ENCODE measurements at regions not wholly inside any gene's neighbourhood (a gene's known extent, or its start where the extent isn't known, plus 50 kb on each side); places are given as distances from the start of the nearest gene placed in this dataset.

DNA sequence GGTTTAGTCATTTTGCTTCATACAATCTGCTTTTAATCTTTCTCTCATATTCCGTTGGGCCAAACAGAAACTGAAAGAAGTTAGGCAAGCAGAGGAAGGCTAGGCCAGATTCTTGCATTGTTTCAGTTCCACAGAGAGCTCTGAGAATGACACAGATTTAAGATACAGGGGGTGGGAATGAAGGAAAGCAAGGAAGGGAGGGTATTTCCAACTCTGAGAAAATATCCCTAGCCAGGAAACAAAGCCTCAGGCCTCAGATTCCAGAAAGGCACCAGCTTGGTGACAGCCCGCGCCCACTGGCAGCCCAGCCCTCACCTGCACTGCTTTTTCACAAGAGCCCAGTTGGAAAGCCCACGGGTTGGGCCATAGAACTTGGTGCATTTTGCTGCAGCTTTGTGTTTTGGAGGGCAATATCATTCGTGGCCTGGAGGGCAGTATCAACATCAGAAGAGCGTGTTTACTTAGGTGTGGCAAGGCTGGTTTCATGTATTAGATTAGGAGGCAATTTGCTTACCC is 63.5 kb downstream of the ENC1 start:
- Mint-ChIP-seq H3K4me3 (peak overlapping the region; percentile 70), H3K36me3 (ENCODE audit: insufficient read depth) (no peaks in the 10 kb centered on the region), H3K27ac (ENCODE audit: low read depth) (peak overlapping the region; percentile 87), H3K9me3 (no peaks in the 10 kb centered on the region), H3K27me3 (no peaks in the 10 kb centered on the region), H3K4me1 (peaks cover 30% of the 10 kb centered on the region)
- no peak for DNase-seq (ENCODE audit: low spot score in 2 of 2)
- ATAC-seq (replicated peaks; ENCODE audit: extremely low read depth, poor library complexity, severe bottlenecking): no peak

DNA sequence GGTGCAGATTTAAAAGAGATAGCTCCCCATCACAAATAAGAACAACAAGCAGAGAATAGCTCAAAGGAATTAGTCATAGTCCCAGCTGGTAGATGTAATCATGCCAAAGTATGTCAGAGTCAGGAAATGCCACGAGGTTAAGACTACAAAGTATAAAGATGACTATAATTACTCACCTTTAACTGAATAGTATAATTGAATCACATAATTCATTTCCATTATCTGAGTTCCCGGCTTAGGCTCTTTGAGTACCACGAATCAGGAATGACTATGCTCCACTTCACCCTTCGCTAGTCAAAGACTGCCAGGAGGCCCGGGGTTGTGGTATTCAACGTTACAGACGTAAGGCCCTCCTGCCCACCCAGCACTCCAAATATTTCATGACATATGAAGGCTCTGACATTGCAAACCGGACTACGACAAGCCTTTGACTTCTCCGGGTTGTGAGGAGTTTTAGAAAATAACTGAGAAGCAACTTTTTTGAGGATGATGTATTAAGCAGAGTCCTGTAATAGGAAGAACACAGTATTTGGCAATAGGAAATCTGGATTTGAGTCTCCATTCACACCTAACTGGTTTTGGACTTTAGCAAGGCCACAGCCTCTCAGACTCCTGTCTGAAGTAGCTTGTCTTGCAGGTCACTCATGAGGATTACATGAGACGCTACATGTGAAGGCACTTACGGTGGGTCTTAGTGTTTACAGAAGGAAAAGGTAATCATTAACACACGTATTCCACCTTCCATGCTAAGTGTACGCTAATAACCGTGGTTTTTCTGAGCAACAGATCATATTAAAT is 64.6 kb downstream of the ENC1 start:
- DNase-seq (ENCODE audit: low spot score in 2 of 2) (no peak), ATAC-seq (replicated peaks; ENCODE audit: extremely low read depth, poor library complexity, severe bottlenecking) (no peak)
- no peaks in the 10 kb centered on the region for H3K9me3 Mint-ChIP-seq
- no peak overlapping the region for H3K4me3 Mint-ChIP-seq
- H3K27ac Mint-ChIP-seq (ENCODE audit: low read depth): peak overlapping the region; percentile 87
- peaks cover 26% of the 10 kb centered on the region for H3K4me1 Mint-ChIP-seq
- no peaks in the 10 kb centered on the region for H3K27me3 Mint-ChIP-seq
- peaks cover 1% of the 10 kb centered on the region for H3K36me3 Mint-ChIP-seq (ENCODE audit: insufficient read depth)

DNA sequence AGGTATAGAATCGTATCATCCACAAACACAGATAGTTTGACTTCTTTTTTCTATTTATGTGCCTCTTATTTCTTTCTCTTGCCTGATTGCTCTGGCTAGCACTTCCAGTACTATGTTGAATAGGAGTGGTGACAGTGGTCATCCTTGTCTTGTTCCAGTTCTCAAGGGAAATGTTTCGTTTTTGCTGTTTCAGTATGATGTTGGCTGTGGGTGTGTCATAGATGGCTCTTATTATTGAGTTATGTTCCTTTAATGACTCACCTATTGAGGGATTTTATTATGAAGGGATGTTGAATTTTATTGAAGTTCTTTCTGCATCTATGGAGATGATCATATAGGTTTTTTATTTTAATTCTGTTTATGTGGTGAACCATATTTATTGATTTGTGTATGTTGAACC is 70.3 kb downstream of the ENC1 start:
- no peak for DNase-seq (ENCODE audit: low spot score in 2 of 2)
- no peak for ATAC-seq (replicated peaks; ENCODE audit: extremely low read depth, poor library complexity, severe bottlenecking)
- no peak overlapping the region for H3K27ac Mint-ChIP-seq (ENCODE audit: low read depth)
- peaks cover 3% of the 10 kb centered on the region for H3K36me3 Mint-ChIP-seq (ENCODE audit: insufficient read depth)
- H3K4me1 Mint-ChIP-seq: no peaks in the 10 kb centered on the region
- H3K27me3 Mint-ChIP-seq: no peaks in the 10 kb centered on the region
- H3K4me3 Mint-ChIP-seq: no peak overlapping the region
- no peaks in the 10 kb centered on the region for H3K9me3 Mint-ChIP-seq

DNA sequence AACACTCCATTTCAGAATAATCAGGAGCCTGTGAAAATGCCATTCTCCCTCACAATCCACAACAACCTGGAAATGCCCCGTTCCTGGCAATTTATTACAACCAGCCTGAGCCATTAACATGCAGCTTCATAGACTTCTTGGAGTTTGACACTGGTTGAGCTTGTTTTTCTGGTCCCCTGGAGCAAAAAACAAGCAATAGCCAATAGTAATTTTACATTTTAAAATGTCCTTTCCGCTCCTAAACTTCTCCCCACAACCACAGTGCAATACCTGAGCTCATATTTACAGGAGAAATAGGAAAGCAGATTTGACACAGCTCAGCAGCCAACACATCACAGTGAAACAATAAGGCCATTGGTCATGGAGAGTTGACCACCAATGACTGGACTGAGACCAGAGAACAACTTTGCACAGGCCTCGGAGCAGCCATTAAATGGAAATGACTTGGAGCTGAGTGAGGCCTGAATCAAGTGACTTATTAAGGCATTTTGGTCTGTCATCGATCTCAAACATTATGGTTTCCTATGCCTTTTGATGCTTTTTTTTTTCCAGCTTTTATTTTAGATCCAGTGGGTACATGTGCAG is 73.0 kb downstream of the ENC1 start:
- H3K27me3 Mint-ChIP-seq: no peaks in the 10 kb centered on the region
- H3K36me3 Mint-ChIP-seq (ENCODE audit: insufficient read depth): peaks cover 3% of the 10 kb centered on the region
- no peak for DNase-seq (ENCODE audit: low spot score in 2 of 2)
- H3K9me3 Mint-ChIP-seq: no peaks in the 10 kb centered on the region
- H3K27ac Mint-ChIP-seq (ENCODE audit: low read depth): no peak overlapping the region
- H3K4me3 Mint-ChIP-seq: no peak overlapping the region
- ATAC-seq (replicated peaks; ENCODE audit: extremely low read depth, poor library complexity, severe bottlenecking): no peak
- no peaks in the 10 kb centered on the region for H3K4me1 Mint-ChIP-seq

DNA sequence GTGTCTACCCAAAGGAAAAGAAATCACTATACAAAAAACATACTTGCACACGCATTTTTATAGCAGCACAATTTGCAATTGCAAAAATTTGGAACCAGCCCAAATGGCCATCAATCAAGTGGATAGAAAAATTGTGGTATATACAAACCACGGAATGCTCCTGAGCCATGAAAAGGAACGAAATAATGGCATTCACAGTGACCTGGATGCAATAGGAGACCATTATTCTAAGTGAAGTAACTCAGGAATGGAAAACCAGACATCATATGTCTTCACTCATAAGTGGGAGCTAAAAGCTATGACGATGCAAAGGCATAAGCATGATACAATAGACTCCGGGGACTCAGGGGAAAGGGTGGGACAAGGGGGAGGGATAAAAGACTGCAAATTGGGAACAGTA is 78.4 kb downstream of the ENC1 start:
- peaks cover 2% of the 10 kb centered on the region for H3K36me3 Mint-ChIP-seq (ENCODE audit: insufficient read depth)
- H3K4me1 Mint-ChIP-seq: no peaks in the 10 kb centered on the region
- no peak overlapping the region for H3K27ac Mint-ChIP-seq (ENCODE audit: low read depth)
- H3K27me3 Mint-ChIP-seq: no peaks in the 10 kb centered on the region
- ATAC-seq (replicated peaks; ENCODE audit: extremely low read depth, poor library complexity, severe bottlenecking): no peak
- H3K4me3 Mint-ChIP-seq: no peak overlapping the region
- no peaks in the 10 kb centered on the region for H3K9me3 Mint-ChIP-seq
- no peak for DNase-seq (ENCODE audit: low spot score in 2 of 2)

DNA sequence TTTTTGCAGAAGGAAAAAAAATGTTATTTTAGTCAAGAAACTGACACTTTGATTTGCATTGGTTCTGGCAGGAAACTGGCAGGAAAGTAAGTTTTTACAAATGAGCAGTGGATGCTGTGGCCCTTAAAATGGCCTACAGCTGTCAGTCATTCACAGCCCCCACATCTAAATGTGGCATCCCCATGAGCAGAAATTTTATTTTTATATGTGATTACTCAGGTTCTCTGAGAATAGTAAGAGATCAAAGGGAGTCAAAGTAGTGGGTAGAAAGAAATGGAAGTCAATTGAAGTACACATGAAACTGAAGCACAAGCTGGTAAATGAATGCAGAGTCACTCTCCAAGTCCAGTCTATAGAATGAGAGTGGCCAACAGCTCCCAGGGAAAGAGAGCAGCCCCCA is 80.3 kb downstream of the ENC1 start:
- Mint-ChIP-seq H3K27me3 (no peaks in the 10 kb centered on the region), H3K4me3 (no peak overlapping the region), H3K27ac (ENCODE audit: low read depth) (no peak overlapping the region), H3K9me3 (no peaks in the 10 kb centered on the region), H3K36me3 (ENCODE audit: insufficient read depth) (no peaks in the 10 kb centered on the region), H3K4me1 (no peaks in the 10 kb centered on the region)
- DNase-seq (ENCODE audit: low spot score in 2 of 2) (no peak), ATAC-seq (replicated peaks; ENCODE audit: extremely low read depth, poor library complexity, severe bottlenecking) (no peak)

DNA sequence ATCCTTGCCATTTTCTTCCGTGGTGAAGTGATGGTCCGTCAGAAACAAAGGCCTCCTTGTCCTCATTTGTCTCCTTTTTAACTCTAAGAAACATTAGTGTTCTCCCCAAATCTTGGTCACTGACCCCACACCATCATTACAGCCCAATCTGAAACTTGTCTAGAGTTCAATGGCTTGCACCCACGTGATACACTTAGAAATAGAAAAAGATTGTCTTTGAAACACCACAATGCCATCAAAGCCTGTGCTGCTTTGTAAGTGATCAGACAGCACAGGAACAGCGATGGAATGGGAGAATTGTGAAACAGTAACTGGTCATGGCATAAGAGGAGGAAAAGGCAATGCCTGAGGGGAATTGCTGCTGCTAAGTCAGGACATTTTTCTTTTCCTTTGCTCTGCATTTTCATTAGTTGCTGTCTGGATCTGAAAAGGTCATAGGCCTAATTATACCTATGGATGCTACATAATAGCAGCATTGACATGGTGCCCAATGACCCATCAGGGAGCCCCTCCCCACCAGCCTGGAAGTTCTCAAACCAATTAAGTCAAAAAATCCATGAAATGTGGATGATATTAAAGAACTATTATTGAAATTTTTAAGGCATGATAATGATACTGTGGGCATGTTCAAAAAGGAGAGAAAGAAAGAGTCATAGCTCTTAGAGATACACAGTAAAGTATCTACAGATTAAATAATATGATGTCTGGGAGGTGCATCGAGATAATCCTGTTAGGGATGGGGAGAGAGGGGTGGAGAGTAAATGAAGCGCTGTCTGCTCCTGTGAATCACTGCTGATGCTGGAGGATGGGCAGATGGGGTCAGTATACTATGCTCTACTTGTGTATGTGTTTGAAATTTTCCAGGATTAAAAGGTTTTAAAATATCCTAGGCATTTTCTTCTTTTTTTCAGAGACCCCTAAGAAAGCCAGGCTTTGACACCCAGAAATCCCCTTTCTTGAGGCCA is 83.6 kb downstream of the ENC1 start:
- ATAC-seq (replicated peaks; ENCODE audit: extremely low read depth, poor library complexity, severe bottlenecking) (no peak), DNase-seq (ENCODE audit: low spot score in 2 of 2) (no peak)
- H3K9me3 Mint-ChIP-seq: no peaks in the 10 kb centered on the region
- H3K4me3 Mint-ChIP-seq: no peak overlapping the region
- H3K36me3 Mint-ChIP-seq (ENCODE audit: insufficient read depth): no peaks in the 10 kb centered on the region
- no peak overlapping the region for H3K27ac Mint-ChIP-seq (ENCODE audit: low read depth)
- H3K4me1 Mint-ChIP-seq: no peaks in the 10 kb centered on the region
- no peaks in the 10 kb centered on the region for H3K27me3 Mint-ChIP-seq

DNA sequence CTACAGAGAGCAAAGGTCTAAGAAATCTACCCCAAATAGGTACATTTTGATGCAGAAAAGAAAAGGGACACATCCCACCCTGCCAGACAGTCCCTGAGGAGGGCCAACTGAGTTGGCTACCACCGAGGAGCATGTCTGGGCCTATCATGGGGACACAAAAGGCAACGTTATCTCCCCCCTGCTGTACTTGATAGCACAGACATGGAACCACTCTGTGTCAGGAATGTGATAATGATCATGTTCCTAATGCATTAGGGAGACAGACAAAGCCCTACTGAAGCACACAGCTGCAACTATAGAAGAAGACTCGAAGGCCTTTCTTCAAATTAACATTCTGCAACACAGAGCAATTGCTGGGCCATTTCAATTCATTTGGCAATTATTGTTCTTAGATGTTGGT is 84.5 kb downstream of the ENC1 start:
- H3K9me3 Mint-ChIP-seq: no peaks in the 10 kb centered on the region
- H3K27me3 Mint-ChIP-seq: no peaks in the 10 kb centered on the region
- ATAC-seq (replicated peaks; ENCODE audit: extremely low read depth, poor library complexity, severe bottlenecking): no peak
- DNase-seq (ENCODE audit: low spot score in 2 of 2): no peak
- H3K27ac Mint-ChIP-seq (ENCODE audit: low read depth): no peak overlapping the region
- no peaks in the 10 kb centered on the region for H3K4me1 Mint-ChIP-seq
- H3K4me3 Mint-ChIP-seq: no peak overlapping the region
- H3K36me3 Mint-ChIP-seq (ENCODE audit: insufficient read depth): no peaks in the 10 kb centered on the region

DNA sequence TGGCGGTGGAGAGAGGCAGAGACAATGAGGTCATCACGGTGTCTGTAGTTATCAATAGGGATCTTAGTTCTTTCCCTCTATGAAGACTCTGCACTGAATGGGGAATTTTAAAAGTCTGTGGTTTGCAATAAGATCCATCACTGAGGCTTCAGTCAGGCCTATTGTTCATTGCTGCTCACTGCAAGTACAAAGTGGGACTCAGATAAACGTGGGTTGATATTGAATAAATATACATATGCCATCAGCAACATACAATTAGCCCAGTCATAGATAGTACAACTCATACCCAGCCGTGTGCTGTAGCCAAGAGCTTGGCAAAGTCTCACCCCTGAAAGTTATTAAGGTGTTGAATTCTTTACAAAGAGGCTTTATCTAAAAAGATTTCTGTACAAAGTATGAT is 88.4 kb downstream of the ENC1 start:
- Mint-ChIP-seq H3K36me3 (ENCODE audit: insufficient read depth) (no peaks in the 10 kb centered on the region), H3K4me1 (no peaks in the 10 kb centered on the region), H3K27me3 (no peaks in the 10 kb centered on the region), H3K9me3 (no peaks in the 10 kb centered on the region), H3K27ac (ENCODE audit: low read depth) (no peak overlapping the region), H3K4me3 (no peak overlapping the region)
- ATAC-seq (replicated peaks; ENCODE audit: extremely low read depth, poor library complexity, severe bottlenecking): no peak
- no peak for DNase-seq (ENCODE audit: low spot score in 2 of 2)

DNA sequence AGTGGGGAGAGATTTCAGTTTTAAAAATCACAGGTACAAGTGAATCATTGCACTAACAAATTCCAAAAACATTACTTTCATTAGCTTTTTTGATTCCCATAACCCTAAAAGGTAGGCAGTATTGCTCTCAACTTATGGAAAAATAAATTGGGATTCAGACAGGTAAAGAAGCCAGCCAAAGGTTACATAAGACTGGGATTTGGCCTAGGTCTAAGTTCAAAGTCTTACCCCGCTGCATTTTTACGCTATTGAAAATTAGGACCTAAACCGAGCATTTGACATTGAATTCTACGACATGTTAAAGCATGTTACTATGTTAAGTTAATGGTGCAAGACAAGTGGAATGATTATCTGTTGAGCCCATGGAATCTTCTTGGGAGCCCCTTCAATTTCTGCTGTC is 89.6 kb downstream of the ENC1 start:
- H3K36me3 Mint-ChIP-seq (ENCODE audit: insufficient read depth): no peaks in the 10 kb centered on the region
- H3K27me3 Mint-ChIP-seq: no peaks in the 10 kb centered on the region
- no peak overlapping the region for H3K4me3 Mint-ChIP-seq
- H3K27ac Mint-ChIP-seq (ENCODE audit: low read depth): no peak overlapping the region
- H3K4me1 Mint-ChIP-seq: no peaks in the 10 kb centered on the region
- no peaks in the 10 kb centered on the region for H3K9me3 Mint-ChIP-seq
- ATAC-seq (replicated peaks; ENCODE audit: extremely low read depth, poor library complexity, severe bottlenecking): no peak
- DNase-seq (ENCODE audit: low spot score in 2 of 2): no peak

DNA sequence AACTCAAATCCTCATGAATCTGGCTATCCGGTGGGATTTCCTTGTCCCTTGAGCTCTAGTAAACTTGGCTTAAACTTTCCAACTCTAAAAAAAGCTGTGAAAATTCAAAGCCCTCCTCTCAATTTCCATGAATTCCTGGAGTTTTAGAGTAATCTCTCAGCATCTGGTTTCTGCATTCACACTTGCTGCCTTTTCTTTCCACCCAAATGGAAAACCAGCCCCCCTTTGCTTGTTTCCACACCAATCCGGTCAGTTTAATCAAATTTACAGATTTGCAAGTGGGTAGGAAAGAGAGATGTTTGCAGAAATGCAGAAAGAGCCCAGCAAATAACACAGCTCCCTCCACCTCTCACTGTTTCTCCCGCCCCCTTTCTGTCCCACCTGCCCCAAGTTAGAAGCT is 91.1 kb downstream of the ENC1 start:
- Mint-ChIP-seq H3K36me3 (ENCODE audit: insufficient read depth) (no peaks in the 10 kb centered on the region), H3K27me3 (no peaks in the 10 kb centered on the region), H3K4me3 (no peak overlapping the region), H3K4me1 (no peaks in the 10 kb centered on the region), H3K27ac (ENCODE audit: low read depth) (no peak overlapping the region), H3K9me3 (no peaks in the 10 kb centered on the region)
- ATAC-seq (replicated peaks; ENCODE audit: extremely low read depth, poor library complexity, severe bottlenecking): no peak
- DNase-seq (ENCODE audit: low spot score in 2 of 2): no peak

DNA sequence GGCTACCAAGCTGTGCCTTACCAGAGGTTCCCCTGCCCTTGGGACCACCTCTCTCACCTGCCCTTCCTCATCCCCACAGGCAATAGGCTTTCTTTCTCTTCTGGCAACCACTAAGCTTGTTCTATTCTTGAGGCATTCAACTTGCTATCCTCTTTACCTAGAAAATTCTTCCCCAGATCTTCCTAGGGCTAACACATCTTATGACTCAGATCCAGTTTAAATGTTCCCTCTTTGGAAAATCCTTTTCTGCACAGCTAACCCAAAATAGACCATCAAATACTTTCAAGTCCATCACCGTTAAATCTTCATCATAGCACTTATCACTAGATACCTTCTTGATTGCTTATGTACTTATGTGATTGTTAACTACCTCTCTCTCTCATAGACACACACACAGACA is 93.7 kb downstream of the ENC1 start:
- H3K4me3 Mint-ChIP-seq: no peak overlapping the region
- no peak overlapping the region for H3K27ac Mint-ChIP-seq (ENCODE audit: low read depth)
- ATAC-seq (replicated peaks; ENCODE audit: extremely low read depth, poor library complexity, severe bottlenecking) (no peak), DNase-seq (ENCODE audit: low spot score in 2 of 2) (no peak)
- H3K4me1 Mint-ChIP-seq: no peaks in the 10 kb centered on the region
- no peaks in the 10 kb centered on the region for H3K36me3 Mint-ChIP-seq (ENCODE audit: insufficient read depth)
- no peaks in the 10 kb centered on the region for H3K9me3 Mint-ChIP-seq
- no peaks in the 10 kb centered on the region for H3K27me3 Mint-ChIP-seq
